Epithelial cell of proximal tubule (primary cell): ENCODE measurements at regions not wholly inside any gene's neighbourhood (a gene's known extent, or its start where the extent isn't known, plus 50 kb on each side); places are given as distances from the start of the nearest gene placed in this dataset.
A peak's percentile ranks its signal among the peaks of the same experiment; 100 is the strongest.
"Not testable (repeated sequence)": the region's sequence is repeated elsewhere in the genome, so short reads cannot be mapped to it uniquely, and the experiment has no call there.

Source experiments
- DNase-seq: peaks from one replicate; pipeline ENCODE4 v3.0.0-alpha.2; 2011; ENCODE audit warnings: low read depth
- H3K4me3 ChIP-seq: 2 replicates; pipeline ENCODE4 v1.5.1; 2011; ENCODE audit warnings: low read depth, mild to moderate bottlenecking, low read length
- TF ChIP-seq, protein P1 (sequence below): conservative IDR thresholded peaks from 2 replicates; pipeline ENCODE4 v1.5.1; 2012; ENCODE audit warnings: low read depth, mild to moderate bottlenecking, low read length

DNA sequence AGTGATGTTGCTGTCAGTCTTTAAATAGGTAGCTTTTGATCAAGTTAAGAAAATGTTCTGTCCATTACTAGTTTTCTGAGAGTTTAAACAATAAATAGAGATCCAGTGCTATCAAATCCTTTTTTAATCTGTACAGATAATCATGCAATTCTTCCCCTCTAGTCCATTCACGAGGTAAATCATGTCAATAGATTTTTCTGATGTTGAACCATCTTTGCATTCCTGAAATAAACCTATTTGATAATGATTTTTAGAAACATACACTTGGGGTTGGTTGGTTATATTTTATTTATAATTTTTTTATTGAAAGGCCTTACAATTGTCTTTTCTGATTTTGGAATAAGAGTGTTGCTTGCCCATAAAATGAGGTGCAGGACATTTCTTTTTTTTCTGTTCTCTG is 95.0 kb downstream of the FAM53A start:
- TF ChIP-seq, protein P1, sequence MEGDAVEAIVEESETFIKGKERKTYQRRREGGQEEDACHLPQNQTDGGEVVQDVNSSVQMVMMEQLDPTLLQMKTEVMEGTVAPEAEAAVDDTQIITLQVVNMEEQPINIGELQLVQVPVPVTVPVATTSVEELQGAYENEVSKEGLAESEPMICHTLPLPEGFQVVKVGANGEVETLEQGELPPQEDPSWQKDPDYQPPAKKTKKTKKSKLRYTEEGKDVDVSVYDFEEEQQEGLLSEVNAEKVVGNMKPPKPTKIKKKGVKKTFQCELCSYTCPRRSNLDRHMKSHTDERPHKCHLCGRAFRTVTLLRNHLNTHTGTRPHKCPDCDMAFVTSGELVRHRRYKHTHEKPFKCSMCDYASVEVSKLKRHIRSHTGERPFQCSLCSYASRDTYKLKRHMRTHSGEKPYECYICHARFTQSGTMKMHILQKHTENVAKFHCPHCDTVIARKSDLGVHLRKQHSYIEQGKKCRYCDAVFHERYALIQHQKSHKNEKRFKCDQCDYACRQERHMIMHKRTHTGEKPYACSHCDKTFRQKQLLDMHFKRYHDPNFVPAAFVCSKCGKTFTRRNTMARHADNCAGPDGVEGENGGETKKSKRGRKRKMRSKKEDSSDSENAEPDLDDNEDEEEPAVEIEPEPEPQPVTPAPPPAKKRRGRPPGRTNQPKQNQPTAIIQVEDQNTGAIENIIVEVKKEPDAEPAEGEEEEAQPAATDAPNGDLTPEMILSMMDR = no peak
- DNase-seq = no peak
- no peak overlapping the region for H3K4me3 ChIP-seq

GRCh38 chr4:1588306-1588705 is 95.8 kb downstream of the FAM53A start:
- TF ChIP-seq, protein P1 = no peak
- no peak overlapping the region for H3K4me3 ChIP-seq
- DNase-seq = no peak

DNA sequence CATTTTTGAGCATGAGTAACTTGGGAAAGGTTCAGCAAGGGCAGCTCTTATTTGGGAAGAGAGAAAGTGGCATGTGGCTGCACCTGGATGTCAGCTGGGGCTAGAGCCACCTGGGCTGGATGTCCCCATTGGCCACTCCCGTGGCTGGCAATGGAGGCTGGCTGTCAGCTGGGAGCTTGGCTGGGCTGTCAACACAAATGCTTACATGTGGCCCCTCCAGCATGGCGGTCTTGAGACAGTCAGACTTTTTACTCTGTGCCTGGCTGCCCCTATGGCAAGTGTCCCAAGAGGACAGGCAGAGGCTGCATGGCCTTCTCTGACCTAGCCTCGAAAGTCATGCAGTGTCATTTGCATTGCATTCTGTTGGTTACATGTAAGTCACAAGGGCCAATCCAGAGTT is 99.6 kb downstream of the FAM53A start:
- TF ChIP-seq, protein P1 = no peak
- no peak for DNase-seq
- no peak overlapping the region for H3K4me3 ChIP-seq

DNA sequence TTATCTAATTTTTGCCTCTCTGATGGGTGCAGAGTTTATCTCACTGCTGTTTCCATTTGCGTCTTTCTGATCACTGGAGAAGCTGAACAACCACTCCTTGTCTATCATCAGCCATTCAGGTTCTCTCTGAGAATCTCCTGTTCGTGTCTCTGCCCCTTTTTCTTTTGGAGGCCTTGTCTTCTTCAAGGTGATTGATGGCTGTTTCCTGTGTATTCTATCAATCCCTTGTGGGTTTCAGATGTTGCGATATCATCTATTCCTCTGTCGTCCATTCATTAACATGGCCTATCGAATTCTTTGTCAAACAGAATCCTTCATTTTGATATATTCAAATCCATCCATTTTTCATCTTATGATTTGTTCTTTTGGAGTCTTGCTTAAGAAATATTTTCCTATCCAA is 100.3 kb downstream of the FAM53A start:
- no peak overlapping the region for H3K4me3 ChIP-seq
- DNase-seq = no peak
- TF ChIP-seq, protein P1 = no peak

DNA sequence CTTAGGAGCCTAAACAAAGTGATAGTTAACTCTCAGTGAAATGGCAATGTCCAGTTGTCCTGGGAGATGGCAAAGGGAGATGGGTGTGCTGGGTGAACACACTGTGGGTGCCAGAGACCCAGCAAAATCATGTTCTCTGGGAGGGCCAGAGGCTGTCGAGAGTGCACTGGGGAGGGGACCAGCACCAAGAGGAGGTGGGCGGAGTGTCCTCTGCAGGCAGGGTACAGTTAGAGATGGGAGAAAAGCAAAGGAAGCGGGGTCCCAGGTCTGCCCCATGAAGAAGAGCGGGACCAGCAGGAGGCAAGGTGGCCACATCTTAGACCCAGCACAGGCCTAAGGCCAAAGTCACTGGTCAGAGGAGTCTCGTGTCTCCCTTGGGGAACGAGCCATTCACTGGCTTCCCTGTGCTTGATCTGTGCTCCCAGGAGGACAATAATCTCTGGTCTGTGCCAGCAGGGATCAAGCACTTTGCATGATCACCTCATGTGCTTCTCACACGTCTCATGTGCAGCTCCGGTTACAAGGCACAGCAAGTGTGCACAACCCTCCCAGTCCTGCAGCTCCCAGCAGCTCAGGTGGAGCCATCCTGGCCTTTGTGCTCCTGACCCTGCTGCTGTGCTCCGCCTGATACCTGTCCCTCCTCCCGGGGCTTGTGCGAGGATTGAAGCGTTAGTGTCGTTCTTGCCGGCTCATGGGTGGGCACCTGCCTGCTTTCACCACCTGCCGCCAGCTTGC is 100.9 kb downstream of the FAM53A start:
- no peak for DNase-seq
- TF ChIP-seq, protein P1 = no peak
- no peak overlapping the region for H3K4me3 ChIP-seq

DNA sequence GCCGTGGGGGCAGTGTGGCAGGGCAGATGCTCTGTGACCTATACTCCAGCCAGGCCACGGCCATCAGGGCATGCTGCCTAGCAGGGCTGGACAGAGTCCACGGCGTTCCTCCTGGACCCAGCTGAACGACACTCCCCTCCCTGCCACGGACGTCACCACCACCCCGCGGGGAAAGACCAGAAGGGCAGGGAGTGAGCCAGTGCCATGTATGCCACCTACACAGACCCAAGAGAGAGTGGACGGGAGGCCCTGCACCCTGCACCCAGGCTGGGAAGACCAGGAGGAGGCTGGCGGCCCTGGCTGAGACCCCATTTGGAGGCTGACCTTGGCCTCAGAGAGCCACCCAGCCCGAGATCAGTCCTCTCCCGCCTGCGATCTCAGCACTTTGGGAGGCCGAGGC is 101.9 kb downstream of the FAM53A start:
- no peak overlapping the region for H3K4me3 ChIP-seq
- no peak for DNase-seq
- TF ChIP-seq, protein P1 = no peak

DNA sequence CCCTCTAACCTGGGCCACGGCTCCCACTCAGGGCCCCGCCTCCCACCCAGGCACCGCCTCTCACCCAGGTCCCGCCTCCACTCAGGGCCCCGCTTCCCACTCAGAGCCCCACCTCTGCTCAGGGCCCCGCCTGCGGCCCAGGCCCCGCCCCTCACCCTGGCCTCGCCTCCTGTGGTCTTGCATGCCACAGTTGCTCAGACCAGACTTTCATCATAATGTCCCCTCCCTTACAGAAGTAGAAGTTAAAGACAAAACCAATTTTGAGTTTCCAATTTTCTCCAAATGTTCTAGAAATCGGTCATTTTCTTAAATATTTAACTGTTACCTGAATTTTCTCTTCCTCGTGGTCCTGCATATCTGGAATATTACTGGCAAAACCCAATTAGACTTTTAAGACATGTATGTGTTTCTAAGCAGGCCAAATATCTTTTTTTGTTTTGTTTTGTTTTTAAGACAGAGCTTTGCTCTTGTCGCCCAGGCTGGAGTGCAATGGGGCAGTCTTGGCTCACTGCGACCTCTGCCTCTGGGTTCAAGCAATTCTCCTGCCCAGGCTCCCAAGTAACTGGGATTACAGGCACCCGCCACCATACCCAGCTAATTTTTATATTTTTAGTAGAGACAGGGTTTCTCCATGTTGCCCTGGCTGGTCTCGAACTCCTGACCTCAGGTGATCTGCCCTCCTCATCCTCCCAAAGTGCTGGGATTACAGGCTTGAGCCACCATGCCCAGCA is 102.8 kb downstream of the FAM53A start:
- not testable (repeated sequence) for H3K4me3 ChIP-seq
- DNase-seq = peak; percentile 13

GRCh38 chr4:1580692-1581012 is 103.5 kb downstream of the FAM53A start:
- DNase-seq = peak; percentile 10
- not testable (repeated sequence) for H3K4me3 ChIP-seq
